HL-60 (cell line): ENCODE measurements at regions not wholly inside any gene's neighbourhood (a gene's known extent, or its start where the extent isn't known, plus 50 kb on each side); places are given as distances from the start of the nearest gene placed in this dataset.
"Not testable (repeated sequence)": the region's sequence is repeated elsewhere in the genome, so short reads cannot be mapped to it uniquely, and the experiment has no call there.

ENCODE experiments used
- DNase-seq, 2 experiments: peaks; one replicate each; pipeline ENCODE4 v3.0.0-alpha.2; 2010 to 2020; ENCODE audit warnings: low read depth in 1 of 2, low spot score in 1 of 2
- H3K27ac ChIP-seq: fragments of 250-450 bp; sonication (Bioruptor Pico); replicated peaks from 2 replicates; pipeline ENCODE4 v1.5.1; 2020; ENCODE audit warnings: mild to moderate bottlenecking, moderate library complexity
- H3K27me3 ChIP-seq: fragments of 250-450 bp; sonication (Bioruptor Pico); 2 replicates; pipeline ENCODE4 v1.5.1; 2021; ENCODE audit warnings: mild to moderate bottlenecking, moderate library complexity; ENCODE audit not compliant: insufficient read depth, poor library complexity, severe bottlenecking
- H3K4me3 ChIP-seq: replicated peaks from 2 replicates; pipeline ENCODE4 v1.5.1; 2011; ENCODE audit warnings: mild to moderate bottlenecking, control low read depth, low read length; ENCODE audit not compliant: insufficient read depth
- CTCF ChIP-seq: IDR thresholded peaks from one replicate; pipeline ENCODE4 v1.5.1; 2011; ENCODE audit warnings: low read length, control low read depth, inconsistent platforms; ENCODE audit not compliant: insufficient read depth
- GABPA ChIP-seq: IDR thresholded peaks from 2 replicates; pipeline ENCODE4 v1.6.1; 2012; ENCODE audit warnings: low read depth
- POLR2AphosphoS5 ChIP-seq: IDR thresholded peaks from 2 replicates; pipeline ENCODE4 v1.6.1; 2012; ENCODE audit warnings: low read depth
- REST ChIP-seq: IDR thresholded peaks from 2 replicates; pipeline ENCODE4 v1.6.1; 2012; ENCODE audit warnings: low read depth; ENCODE audit not compliant: insufficient replicate concordance
- SPI1 ChIP-seq: IDR thresholded peaks from 2 replicates; pipeline ENCODE4 v1.6.1; 2012; ENCODE audit warnings: low read depth, mild to moderate bottlenecking, borderline replicate concordance

- H3K27me3 ChIP-seq, H3K27ac ChIP-seq, DNase-seq, H3K4me3 ChIP-seq: not testable (repeated sequence)
Observed at GRCh38 chr15:29648415-29648814, 173.9 kb downstream of the TJP1 start.

- TF ChIP-seq POLR2AphosphoS5 (no peak), SPI1 (no peak), GABPA (no peak), CTCF (no peak), REST (no peak)
- Histone ChIP-seq H3K27me3 (no peaks in the 10 kb centered on the region), H3K4me3 (no peak overlapping the region), H3K27ac (no peak overlapping the region)
- DNase-seq: no peak
Observed at GRCh38 chr15:29645841-29646240, 176.4 kb downstream of the TJP1 start.

- not testable (repeated sequence) for H3K4me3 ChIP-seq, DNase-seq, H3K27ac ChIP-seq, H3K27me3 ChIP-seq
Observed at GRCh38 chr15:29644361-29644760, 177.9 kb downstream of the TJP1 start.

GRCh38 chr15:29638781-29639180 lies 183.5 kb downstream of the TJP1 start:
- no peaks in the 10 kb centered on the region for H3K27me3 ChIP-seq
- no peak overlapping the region for H3K27ac ChIP-seq
- no peak for TF ChIP-seq GABPA
- TF ChIP-seq POLR2AphosphoS5: no peak
- no peak for TF ChIP-seq CTCF
- TF ChIP-seq SPI1: no peak
- TF ChIP-seq REST: no peak
- DNase-seq: no peak
- H3K4me3 ChIP-seq: no peak overlapping the region

- Histone ChIP-seq H3K27ac (no peak overlapping the region), H3K4me3 (no peak overlapping the region), H3K27me3 (no peaks in the 10 kb centered on the region)
- TF ChIP-seq POLR2AphosphoS5 (no peak), SPI1 (no peak), GABPA (no peak), CTCF (no peak), REST (no peak)
- DNase-seq: no peak
Observed at GRCh38 chr15:29638011-29638410, 184.3 kb downstream of the TJP1 start.
